Smooth muscle cell (in vitro differentiated cells): ENCODE measurements at regions not wholly inside any gene's neighbourhood (a gene's known extent, or its start where the extent isn't known, plus 50 kb on each side); places are given as distances from the start of the nearest gene placed in this dataset.

Experiments
- DNase-seq: peaks from one replicate; lab custom pipeline; 2025; ENCODE audit not compliant: unreplicated experiment; lab: John Stamatoyannopoulos, UW
- H2AFZ ChIP-seq: fragments of 200-600 bp; sonication (generic); 2 replicates; pipeline ENCODE4 v1.6.0; 2016; ENCODE audit warnings: antibody characterized with exemption, low read depth, mild to moderate bottlenecking
- H3F3A ChIP-seq: fragments of 200-600 bp; sonication (generic); 2 replicates; pipeline ENCODE4 v1.6.0; 2017; ENCODE audit warnings: antibody characterized with exemption, low read depth
- H3K27ac ChIP-seq: fragments of 200-600 bp; sonication (generic); 2 replicates; pipeline ENCODE4 v1.5.1; 2016; ENCODE audit warnings: low read depth, mild to moderate bottlenecking
- H3K27me3 ChIP-seq: fragments of 200-600 bp; sonication (generic); 2 replicates; pipeline ENCODE4 v1.6.1; 2016; ENCODE audit warnings: low read depth, mild to moderate bottlenecking
- H3K36me3 ChIP-seq: fragments of 200-600 bp; sonication (generic); 2 replicates; pipeline ENCODE4 v1.5.1; 2016; ENCODE audit warnings: low read depth
- H3K4me1 ChIP-seq: fragments of 200-600 bp; sonication (generic); 2 replicates; pipeline ENCODE4 v1.5.1; 2016; ENCODE audit warnings: low read depth
- H3K4me2 ChIP-seq: fragments of 200-600 bp; sonication (generic); 2 replicates; pipeline ENCODE4 v1.6.0; 2016; ENCODE audit warnings: mild to moderate bottlenecking
- H3K4me3 ChIP-seq: fragments of 200-600 bp; sonication (generic); 2 replicates; pipeline ENCODE4 v1.5.1; 2016; ENCODE audit warnings: mild to moderate bottlenecking
- H3K79me2 ChIP-seq: fragments of 200-600 bp; sonication (generic); 2 replicates; pipeline ENCODE4 v1.6.0; 2016; ENCODE audit warnings: low read depth, mild to moderate bottlenecking
- H3K9ac ChIP-seq: fragments of 200-600 bp; sonication (generic); 2 replicates; pipeline ENCODE4 v1.6.0; 2016; ENCODE audit warnings: low read depth
- H3K9me3 ChIP-seq: fragments of 200-600 bp; sonication (generic); replicated peaks from 2 replicates; pipeline ENCODE4 v1.5.1; 2016; ENCODE audit warnings: low read depth
- H4K20me1 ChIP-seq: fragments of 200-600 bp; sonication (generic); 2 replicates; pipeline ENCODE4 v1.6.0; 2016; ENCODE audit warnings: low read depth
- CTCF ChIP-seq: fragments of 200-600 bp; sonication (generic); IDR thresholded peaks from 2 replicates; pipeline ENCODE4 v1.5.1; 2017; ENCODE audit warnings: borderline replicate concordance, mild to moderate bottlenecking, antibody characterized with exemption; ENCODE audit not compliant: insufficient read depth, poor library complexity, severe bottlenecking
- WGBS: methylation state at CpG from one replicate; pipeline ENCODE4 v1.1.7; 2016; ENCODE audit warnings: low lambda C conversion rate; 5-methylcytosine and 5-hydroxymethylcytosine counted together

GRCh38 chr18:68504441-68505177, 210.3 kb downstream of the TMX3 start:
- no peak overlapping the region for H3K27ac ChIP-seq
- no peak for TF ChIP-seq CTCF
- no peak overlapping the region for H3K4me2 ChIP-seq
- no peaks in the 10 kb centered on the region for H3K9me3 ChIP-seq
- H4K20me1 ChIP-seq, result no peaks in the 10 kb centered on the region
- no peak for DNase-seq
- H3K36me3 ChIP-seq, result no peaks in the 10 kb centered on the region
- H3K79me2 ChIP-seq, result no peaks in the 10 kb centered on the region
- H3K4me3 ChIP-seq, result no peak overlapping the region
- no peak overlapping the region for H3K9ac ChIP-seq
- H3K27me3 ChIP-seq, result no peaks in the 10 kb centered on the region
- no peaks in the 10 kb centered on the region for H3F3A ChIP-seq
- no peaks in the 10 kb centered on the region for H3K4me1 ChIP-seq
- 85% methylated on average over 2 of the region's 2 CpGs for WGBS
- no peak overlapping the region for H2AFZ ChIP-seq

- no peak overlapping the region for H3K9ac ChIP-seq
- no peaks in the 10 kb centered on the region for H3K27me3 ChIP-seq
- no peak overlapping the region for H3K4me2 ChIP-seq
- H3K27ac ChIP-seq, result no peak overlapping the region
- WGBS, result 31% methylated on average over 4 of the region's 4 CpGs
- no peak for TF ChIP-seq CTCF
- no peaks in the 10 kb centered on the region for H3K79me2 ChIP-seq
- DNase-seq, result no peak
- no peaks in the 10 kb centered on the region for H4K20me1 ChIP-seq
- no peak overlapping the region for H3K4me3 ChIP-seq
- peak overlapping the region; percentile 3 for H2AFZ ChIP-seq
- no peaks in the 10 kb centered on the region for H3K36me3 ChIP-seq
- H3F3A ChIP-seq, result no peaks in the 10 kb centered on the region
- H3K4me1 ChIP-seq, result no peaks in the 10 kb centered on the region
- no peaks in the 10 kb centered on the region for H3K9me3 ChIP-seq
These were observed 214.4 kb downstream of the TMX3 start for GRCh38 chr18:68500556-68500955.

GRCh38 chr18:68499141-68499540, 215.8 kb downstream of the TMX3 start:
- TF ChIP-seq CTCF, result no peak
- H3K4me2 ChIP-seq, result no peak overlapping the region
- H4K20me1 ChIP-seq, result no peaks in the 10 kb centered on the region
- no peaks in the 10 kb centered on the region for H3K36me3 ChIP-seq
- H3K4me1 ChIP-seq, result no peaks in the 10 kb centered on the region
- H2AFZ ChIP-seq, result no peak overlapping the region
- no peaks in the 10 kb centered on the region for H3K27me3 ChIP-seq
- H3K27ac ChIP-seq, result no peak overlapping the region
- H3F3A ChIP-seq, result no peaks in the 10 kb centered on the region
- no peaks in the 10 kb centered on the region for H3K79me2 ChIP-seq
- H3K4me3 ChIP-seq, result no peak overlapping the region
- H3K9ac ChIP-seq, result no peak overlapping the region
- WGBS, result 95% methylated on average over 2 of the region's 2 CpGs
- no peaks in the 10 kb centered on the region for H3K9me3 ChIP-seq
- DNase-seq, result no peak

- no peak for TF ChIP-seq CTCF
- Histone ChIP-seq H3K4me2 (no peak overlapping the region), H2AFZ (peak overlapping the region; percentile 51), H3F3A (no peaks in the 10 kb centered on the region), H3K79me2 (no peaks in the 10 kb centered on the region), H3K4me1 (no peaks in the 10 kb centered on the region), H3K9me3 (no peaks in the 10 kb centered on the region), H4K20me1 (no peaks in the 10 kb centered on the region), H3K4me3 (no peak overlapping the region), H3K36me3 (no peaks in the 10 kb centered on the region), H3K27ac (no peak overlapping the region), H3K9ac (no peak overlapping the region), H3K27me3 (no peaks in the 10 kb centered on the region)
- 50% methylated on average over 1 of the region's 1 CpG for WGBS
- DNase-seq, result no peak
These were observed 216.3 kb downstream of the TMX3 start for GRCh38 chr18:68498636-68499035.
